Activated B cell treated with CpG ODN at 0.5 μM for 24 hours (primary cell): ENCODE measurements at regions not wholly inside any gene's neighbourhood (a gene's known extent, or its start where the extent isn't known, plus 50 kb on each side); places are given as distances from the start of the nearest gene placed in this dataset.

ENCODE experiments used
- ATAC-seq: fragments of 200-7000 bp; cut with Tn5 transposase; one replicate; pipeline ENCODE4 v1.10.0; 2021; ENCODE audit warnings: low read depth, mild to moderate bottlenecking, moderate library complexity
- CTCF ChIA-PET: fragments of 350-600 bp; sonication (Branson Sonifier 250); formaldehyde crosslinking; loops from one replicate; lab custom pipeline; 2021; ENCODE audit warnings: antibody characterized with exemption; lab: Charles Lee
- POLR2A ChIA-PET: fragments of 350-600 bp; sonication (Branson Sonifier 250); formaldehyde crosslinking; loops from one replicate; lab custom pipeline; 2021; ENCODE audit warnings: antibody characterized with exemption; lab: Charles Lee
- DNase-seq: peaks from one replicate; pipeline ENCODE4 v3.0.0; 2022
- H3K27ac Mint-ChIP-seq: one replicate; pipeline ENCODE4 v1.8.0; 2020; ENCODE audit warnings: mixed read lengths
- H3K27me3 Mint-ChIP-seq: one replicate; pipeline ENCODE4 v1.8.0; 2021; ENCODE audit warnings: mixed read lengths
- H3K36me3 Mint-ChIP-seq: one replicate; pipeline ENCODE4 v1.8.0; 2021; ENCODE audit warnings: low read depth, mixed read lengths
- H3K4me1 Mint-ChIP-seq: one replicate; pipeline ENCODE4 v1.8.0; 2021; ENCODE audit warnings: mixed read lengths
- H3K4me3 Mint-ChIP-seq: one replicate; pipeline ENCODE4 v1.8.0; 2020; ENCODE audit warnings: mild to moderate bottlenecking, mixed read lengths
- H3K9me3 Mint-ChIP-seq: one replicate; pipeline ENCODE4 v1.8.0; 2020; ENCODE audit warnings: mixed read lengths
- CTCF ChIP-seq: fragments of 200-600 bp; IDR thresholded peaks from one replicate; pipeline ENCODE4 v1.8.0; 2022; ENCODE audit warnings: antibody characterized with exemption, mild to moderate bottlenecking
- intact Hi-C: fragments of 100-400 bp; cut with micrococcal nuclease; formaldehyde crosslinking; loops from one replicate; pipeline ENCODE4 v1.15.1; 2024

- Mint-ChIP-seq H3K4me3 (no peak overlapping the region), H3K27me3 (peaks cover 4% of the 10 kb centered on the region), H3K4me1 (no peaks in the 10 kb centered on the region), H3K9me3 (peaks cover 6% of the 10 kb centered on the region), H3K27ac (no peak overlapping the region), H3K36me3 (no peaks in the 10 kb centered on the region)
- TF ChIP-seq CTCF, result no peak
- intact Hi-C loops, result no loop called here
- no peak for DNase-seq
- POLR2A ChIA-PET, result no interaction called here
- CTCF ChIA-PET, result no interaction called here
- no peak for ATAC-seq
Observed at GRCh38 chr1:118751166-118751565, 237.0 kb downstream of the TBX15 start.

GRCh38 chr1:118744420-118744819 is 243.7 kb downstream of the TBX15 start:
- no peak for TF ChIP-seq CTCF
- peaks cover 3% of the 10 kb centered on the region for H3K27me3 Mint-ChIP-seq

GRCh38 chr1:118739501-118739900 is 248.6 kb downstream of the TBX15 start:
- peaks cover 3% of the 10 kb centered on the region for H3K27me3 Mint-ChIP-seq
- TF ChIP-seq CTCF, result no peak
- no peak overlapping the region for H3K4me3 Mint-ChIP-seq
- no peaks in the 10 kb centered on the region for H3K36me3 Mint-ChIP-seq
- H3K9me3 Mint-ChIP-seq, result no peaks in the 10 kb centered on the region
- H3K27ac Mint-ChIP-seq, result no peak overlapping the region
- CTCF ChIA-PET, result no interaction called here
- POLR2A ChIA-PET, result no interaction called here
- intact Hi-C loops, result no loop called here
- H3K4me1 Mint-ChIP-seq, result no peaks in the 10 kb centered on the region
- ATAC-seq, result no peak
- DNase-seq, result no peak

More at GRCh38 chr1:118744420-118744819, 243.7 kb downstream of the TBX15 start:
- CTCF ChIA-PET, result no interaction called here
- DNase-seq (no peak), ATAC-seq (no peak)
- Mint-ChIP-seq H3K36me3 (no peaks in the 10 kb centered on the region), H3K4me3 (no peak overlapping the region), H3K27ac (no peak overlapping the region), H3K4me1 (no peaks in the 10 kb centered on the region), H3K9me3 (peaks cover 6% of the 10 kb centered on the region)
- intact Hi-C loops, result no loop called here
- POLR2A ChIA-PET, result no interaction called here

- ATAC-seq (no peak), DNase-seq (no peak)
- TF ChIP-seq CTCF, result no peak
- ChIA-PET POLR2A (no interaction called here), CTCF (no interaction called here)
- intact Hi-C loops, result no loop called here
- Mint-ChIP-seq H3K27me3 (no peaks in the 10 kb centered on the region), H3K4me3 (no peak overlapping the region), H3K27ac (no peak overlapping the region), H3K9me3 (no peaks in the 10 kb centered on the region), H3K36me3 (no peaks in the 10 kb centered on the region), H3K4me1 (no peaks in the 10 kb centered on the region)
Observed at GRCh38 chr1:118736322-118736721, 251.8 kb downstream of the TBX15 start.

GRCh38 chr1:118717893-118718292 is 270.2 kb downstream of the TBX15 start:
- Mint-ChIP-seq H3K9me3 (peaks cover 2% of the 10 kb centered on the region), H3K36me3 (no peaks in the 10 kb centered on the region), H3K27me3 (no peaks in the 10 kb centered on the region), H3K4me1 (no peaks in the 10 kb centered on the region), H3K4me3 (no peak overlapping the region), H3K27ac (no peak overlapping the region)
- ChIA-PET CTCF (no interaction called here), POLR2A (no interaction called here)
- no peak for TF ChIP-seq CTCF
- no peak for DNase-seq
- intact Hi-C loops, result no loop called here
- ATAC-seq, result no peak
